ENCODE measurements at regions not wholly inside any gene's neighbourhood (a gene's known extent, or its start where the extent isn't known, plus 50 kb on each side); places are given as distances from the start of the nearest gene placed in this dataset.

DNA sequence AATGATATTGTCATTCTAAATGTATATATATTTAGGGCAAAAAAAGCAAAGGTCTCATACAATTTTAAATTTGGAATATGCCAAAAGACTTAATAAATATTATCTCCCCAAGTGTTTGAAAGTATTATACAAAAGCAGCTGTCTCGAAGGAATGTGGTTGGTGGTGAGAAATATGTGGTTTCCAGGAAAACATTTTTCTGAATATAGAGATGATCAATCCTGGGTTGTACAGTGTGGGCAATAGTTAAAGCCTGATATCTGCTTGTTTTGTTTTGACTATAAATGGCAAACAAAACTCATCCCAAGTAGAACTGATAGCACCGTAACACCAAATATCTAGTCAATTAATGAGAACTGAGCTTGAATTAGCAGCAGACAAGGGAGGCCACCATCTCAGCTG lies 391.8 kb upstream of the CD180 start:
- TF ChIP-seq, protein P1, sequence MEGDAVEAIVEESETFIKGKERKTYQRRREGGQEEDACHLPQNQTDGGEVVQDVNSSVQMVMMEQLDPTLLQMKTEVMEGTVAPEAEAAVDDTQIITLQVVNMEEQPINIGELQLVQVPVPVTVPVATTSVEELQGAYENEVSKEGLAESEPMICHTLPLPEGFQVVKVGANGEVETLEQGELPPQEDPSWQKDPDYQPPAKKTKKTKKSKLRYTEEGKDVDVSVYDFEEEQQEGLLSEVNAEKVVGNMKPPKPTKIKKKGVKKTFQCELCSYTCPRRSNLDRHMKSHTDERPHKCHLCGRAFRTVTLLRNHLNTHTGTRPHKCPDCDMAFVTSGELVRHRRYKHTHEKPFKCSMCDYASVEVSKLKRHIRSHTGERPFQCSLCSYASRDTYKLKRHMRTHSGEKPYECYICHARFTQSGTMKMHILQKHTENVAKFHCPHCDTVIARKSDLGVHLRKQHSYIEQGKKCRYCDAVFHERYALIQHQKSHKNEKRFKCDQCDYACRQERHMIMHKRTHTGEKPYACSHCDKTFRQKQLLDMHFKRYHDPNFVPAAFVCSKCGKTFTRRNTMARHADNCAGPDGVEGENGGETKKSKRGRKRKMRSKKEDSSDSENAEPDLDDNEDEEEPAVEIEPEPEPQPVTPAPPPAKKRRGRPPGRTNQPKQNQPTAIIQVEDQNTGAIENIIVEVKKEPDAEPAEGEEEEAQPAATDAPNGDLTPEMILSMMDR (IDR thresholded peaks at IDR 0.05; ENCODE audit: poor library complexity), result no peak
- no peak for TF ChIP-seq EZH2 (IDR thresholded peaks at IDR 0.05; ENCODE audit: borderline replicate concordance)

Measured in hepatocyte (in vitro differentiated cells).